CD4-positive, alpha-beta T cell (primary cell): ENCODE measurements at regions not wholly inside any gene's neighbourhood (a gene's known extent, or its start where the extent isn't known, plus 50 kb on each side); places are given as distances from the start of the nearest gene placed in this dataset.

Experiments
- ATAC-seq: fragments of 200-7000 bp; cut with Tn5 transposase; one replicate; pipeline ENCODE4 v1.10.0; 2022; ENCODE audit warnings: mild to moderate bottlenecking; ENCODE audit not compliant: poor library complexity
- CTCF ChIA-PET: fragments of 350-600 bp; sonication (Branson Sonifier 250); formaldehyde crosslinking; loops from one replicate; lab custom pipeline; 2021; ENCODE audit warnings: antibody characterized with exemption, inconsistent platforms; lab: Charles Lee
- POLR2A ChIA-PET: fragments of 350-600 bp; sonication (Branson Sonifier 250); formaldehyde crosslinking; loops from one replicate; lab custom pipeline; 2021; ENCODE audit warnings: antibody characterized with exemption, inconsistent platforms; lab: Charles Lee
- DNase-seq, 14 experiments: peaks; one replicate each; pipeline ENCODE4 v3.0.0-alpha.2; 2013 to 2020; ENCODE audit warnings: mixed read lengths in 2 of 14
- H3K27ac ChIP-seq, 2 donors: one replicate each; pipeline versions ENCODE4 v1.5.1 to v1.7.0; 2013; ENCODE audit warnings: low read length in 2 of 2, low read depth in 1 of 2, mild to moderate bottlenecking in 1 of 2
- H3K27me3 ChIP-seq, 2 experiments: 1 replicate in 1 of 2; 2 replicates in 1 of 2; pipeline versions ENCODE4 v1.6.1 to v1.7.0; 2013; ENCODE audit warnings: low read length in 2 of 2, control low read depth in 1 of 2, mild to moderate bottlenecking in 1 of 2, moderate library complexity in 1 of 2; ENCODE audit not compliant: insufficient read depth in 2 of 2, control insufficient read depth in 1 of 2
- H3K36me3 ChIP-seq: one replicate; pipeline ENCODE4 v1.6.1; 2013; ENCODE audit warnings: low read length, control low read depth; ENCODE audit not compliant: insufficient read depth
- H3K4me1 ChIP-seq: one replicate; pipeline ENCODE4 v1.6.1; 2013; ENCODE audit warnings: low read length, control low read depth; ENCODE audit not compliant: insufficient read depth
- H3K4me3 ChIP-seq: one replicate; pipeline ENCODE4 v1.5.1; 2013; ENCODE audit warnings: mild to moderate bottlenecking, low read length, moderate library complexity
- H3K9me3 ChIP-seq, 2 experiments: 1 replicate in 1 of 2; 2 replicates in 1 of 2; pipeline versions ENCODE4 v1.6.1 to v1.7.0; 2013; ENCODE audit warnings: low read length in 2 of 2, mild to moderate bottlenecking in 2 of 2, control low read depth in 1 of 2, moderate library complexity in 1 of 2; ENCODE audit not compliant: control insufficient read depth in 1 of 2, insufficient read depth in 1 of 2
- H3K27ac Mint-ChIP-seq: one replicate; pipeline ENCODE4 v1.8.0; 2020; ENCODE audit warnings: mixed read lengths
- H3K27me3 Mint-ChIP-seq: one replicate; pipeline ENCODE4 v1.8.0; 2021; ENCODE audit warnings: mixed read lengths
- H3K36me3 Mint-ChIP-seq: one replicate; pipeline ENCODE4 v1.8.0; 2021; ENCODE audit warnings: low read depth, mixed read lengths
- H3K4me1 Mint-ChIP-seq: one replicate; pipeline ENCODE4 v1.8.0; 2021; ENCODE audit warnings: low read depth, mixed read lengths
- H3K4me3 Mint-ChIP-seq: one replicate; pipeline ENCODE4 v1.8.0; 2020; ENCODE audit warnings: mild to moderate bottlenecking, mixed read lengths
- H3K9me3 Mint-ChIP-seq: one replicate; pipeline ENCODE4 v1.8.0; 2020; ENCODE audit warnings: mixed read lengths
- CTCF ChIP-seq: fragments of 200-600 bp; IDR thresholded peaks from one replicate; pipeline ENCODE4 v1.8.0; 2022; ENCODE audit warnings: antibody characterized with exemption, mild to moderate bottlenecking
- intact Hi-C, 2 experiments: fragments of 100-400 bp; cut with DNase I in 1 of 2; cut with micrococcal nuclease in 1 of 2; formaldehyde crosslinking; loops; one replicate each; pipeline versions ENCODE4 v1.15.1 to v1.9.0; 2023 to 2025; cut with DNase I, micrococcal nuclease

- H3K4me3 ChIP-seq: no peak overlapping the region
These were observed 711.2 kb downstream of the MRPL39 start for GRCh38 chr21:24895885-24896734.

GRCh38 chr21:24894324-24894723 is 713.0 kb downstream of the MRPL39 start:
- Histone ChIP-seq H3K36me3 (no peaks in the 10 kb centered on the region), H3K4me1 (no peaks in the 10 kb centered on the region), H3K9me3 (no peaks in the 10 kb centered on the region), H3K27me3 (no peaks in the 10 kb centered on the region), H3K27ac (no peak overlapping the region), H3K4me3 (no peak overlapping the region)
- Mint-ChIP-seq H3K27me3 (no peaks in the 10 kb centered on the region), H3K4me3 (no peak overlapping the region), H3K27ac (no peak overlapping the region), H3K36me3 (no peaks in the 10 kb centered on the region), H3K9me3 (no peaks in the 10 kb centered on the region), H3K4me1 (no peaks in the 10 kb centered on the region)
- DNase-seq: no peak
- CTCF ChIA-PET: no interaction called here
- POLR2A ChIA-PET: no interaction called here
- ATAC-seq: no peak
- intact Hi-C loops: no loop called here
- TF ChIP-seq CTCF: no peak

More at GRCh38 chr21:24895885-24896734, 711.2 kb downstream of the MRPL39 start:
- H3K4me3 Mint-ChIP-seq: no peak overlapping the region
- H3K27me3 Mint-ChIP-seq: no peaks in the 10 kb centered on the region
- H3K9me3 Mint-ChIP-seq: no peaks in the 10 kb centered on the region
- Histone ChIP-seq H3K9me3 (no peaks in the 10 kb centered on the region), H3K36me3 (no peaks in the 10 kb centered on the region), H3K4me1 (no peaks in the 10 kb centered on the region), H3K27ac (no peak overlapping the region), H3K27me3 (no peaks in the 10 kb centered on the region)
- intact Hi-C loops: no loop called here
- DNase-seq (no peak), ATAC-seq (no peak)
- no peaks in the 10 kb centered on the region for H3K4me1 Mint-ChIP-seq
- no peak overlapping the region for H3K27ac Mint-ChIP-seq
- ChIA-PET CTCF (no interaction called here), POLR2A (no interaction called here)
- H3K36me3 Mint-ChIP-seq: no peaks in the 10 kb centered on the region
- no peak for TF ChIP-seq CTCF

- Mint-ChIP-seq H3K4me1 (no peaks in the 10 kb centered on the region), H3K9me3 (no peaks in the 10 kb centered on the region), H3K27ac (no peak overlapping the region), H3K27me3 (no peaks in the 10 kb centered on the region), H3K36me3 (no peaks in the 10 kb centered on the region), H3K4me3 (no peak overlapping the region)
- CTCF ChIA-PET: no interaction called here
- DNase-seq: no peak
- no peaks in the 10 kb centered on the region for H3K36me3 ChIP-seq
- no peaks in the 10 kb centered on the region for H3K27me3 ChIP-seq
- H3K4me1 ChIP-seq: no peaks in the 10 kb centered on the region
- intact Hi-C loops: no loop called here
- POLR2A ChIA-PET: no interaction called here
- TF ChIP-seq CTCF: no peak
- no peaks in the 10 kb centered on the region for H3K9me3 ChIP-seq
- no peak for ATAC-seq
- no peak overlapping the region for H3K27ac ChIP-seq
- no peak overlapping the region for H3K4me3 ChIP-seq
These were observed 717.3 kb downstream of the MRPL39 start for GRCh38 chr21:24890021-24890420.
